ENCODE measurements at regions not wholly inside any gene's neighbourhood (a gene's known extent, or its start where the extent isn't known, plus 50 kb on each side); places are given as distances from the start of the nearest gene placed in this dataset.

- no TSS peak for BruUV-seq (replicated peaks)
- POLR2A ChIA-PET, result no interaction called here
- Histone ChIP-seq H3K27me3 (ENCODE audit: insufficient read depth, low read length) (no peaks in the 10 kb centered on the region), H3K4me3 (replicated peaks in 1 of 2; ENCODE audit: low read depth in 1 of 2, low read length in 2 of 2) (no peak overlapping the region), H3K9me2 (ENCODE audit: insufficient read depth) (no peaks in the 10 kb centered on the region), H3K9me3 (ENCODE audit: control insufficient read depth in 1 of 2, insufficient read depth in 1 of 2, low read depth in 1 of 2, low read length in 2 of 2) (no peaks in the 10 kb centered on the region), H3K4me1 (ENCODE audit: control insufficient read depth in 1 of 2, insufficient read depth in 2 of 2, low read length in 2 of 2) (no peaks in the 10 kb centered on the region), H3K27ac (ENCODE audit: low read depth, low read length) (no peak overlapping the region), H3K79me2 (ENCODE audit: insufficient read depth, low read length) (no peaks in the 10 kb centered on the region), H3K9ac (ENCODE audit: low read length) (no peak overlapping the region), H3K4me2 (ENCODE audit: low read length) (no peak overlapping the region), H2AFZ (ENCODE audit: low read depth, low read length, poor library complexity, severe bottlenecking) (no peak overlapping the region), H3K36me3 (ENCODE audit: control insufficient read depth in 1 of 2, insufficient read depth in 2 of 2, low read length in 2 of 2) (no peaks in the 10 kb centered on the region), H4K20me1 (ENCODE audit: insufficient read depth) (no peaks in the 10 kb centered on the region)
- RAD21 ChIA-PET (ENCODE audit: low non-redundant PET in 1 of 2, low total read pairs in 2 of 2, uncharacterized antibody in 2 of 2, unreplicated experiment in 2 of 2), result no interaction called here
- ATAC-seq, result no peak
- no peak for DNase-seq (ENCODE audit: low read depth, low spot score)
- CTCF ChIA-PET, result no interaction called here
- intact Hi-C loops (cut with micrococcal nuclease), result no loop called here
- TF ChIP-seq CEBPB (IDR thresholded peaks at IDR 0.05; ENCODE audit: low read depth) (no peak), CTCF (IDR thresholded peaks at IDR 0.05 in 2 of 3, conservative IDR thresholded peaks at IDR 0.05 in 1 of 3; ENCODE audit: borderline replicate concordance in 1 of 3, insufficient read depth in 1 of 3, low read depth in 2 of 3, low read length in 2 of 3) (no peak), TCF7L2 (IDR thresholded peaks at IDR 0.05; ENCODE audit: borderline replicate concordance, extremely low read depth, insufficient read depth, insufficient read length) (no peak), POLR2A (IDR thresholded peaks at IDR 0.05; ENCODE audit: borderline replicate concordance, extremely low read depth, insufficient read depth, insufficient read length) (no peak), MAX (IDR thresholded peaks at IDR 0.05) (no peak), EGR1 (IDR thresholded peaks at IDR 0.05; ENCODE audit: low read depth) (no peak), SP1 (IDR thresholded peaks at IDR 0.05; ENCODE audit: low read depth) (no peak), POLR2AphosphoS5 (IDR thresholded peaks at IDR 0.05; ENCODE audit: low read depth, low read length) (no peak), RAD21 (IDR thresholded peaks at IDR 0.05; ENCODE audit: low read depth) (no peak)
These were observed 66.9 kb upstream of the PDE1C start for GRCh38 chr7:32137059-32137458.

GRCh38 chr7:32131091-32131490 lies 60.9 kb upstream of the PDE1C start:
- CTCF ChIA-PET, result no interaction called here
- H3K4me1 ChIP-seq (ENCODE audit: control insufficient read depth in 1 of 2, insufficient read depth in 2 of 2, low read length in 2 of 2), result no peaks in the 10 kb centered on the region
- RAD21 ChIA-PET (ENCODE audit: low non-redundant PET in 1 of 2, low total read pairs in 2 of 2, uncharacterized antibody in 2 of 2, unreplicated experiment in 2 of 2), result no interaction called here
- no TSS peak for BruUV-seq (replicated peaks)
- no peaks in the 10 kb centered on the region for H3K36me3 ChIP-seq (ENCODE audit: control insufficient read depth in 1 of 2, insufficient read depth in 2 of 2, low read length in 2 of 2)
- H3K27me3 ChIP-seq (ENCODE audit: insufficient read depth, low read length), result no peaks in the 10 kb centered on the region
- DNase-seq (ENCODE audit: low read depth, low spot score), result no peak
- no peak for ATAC-seq
- H3K9ac ChIP-seq (ENCODE audit: low read length), result no peak overlapping the region
- H3K9me2 ChIP-seq (ENCODE audit: insufficient read depth), result no peaks in the 10 kb centered on the region
- POLR2A ChIA-PET, result no interaction called here
- no peak overlapping the region for H3K4me3 ChIP-seq (replicated peaks in 1 of 2; ENCODE audit: low read depth in 1 of 2, low read length in 2 of 2)
- H2AFZ ChIP-seq (ENCODE audit: low read depth, low read length, poor library complexity, severe bottlenecking), result no peak overlapping the region
- no peak for TF ChIP-seq POLR2AphosphoS5 (IDR thresholded peaks at IDR 0.05; ENCODE audit: low read depth, low read length)
- TF ChIP-seq SRF (IDR thresholded peaks at IDR 0.05; ENCODE audit: low read depth), result no peak
- TF ChIP-seq ZNF274 (IDR thresholded peaks at IDR 0.05; ENCODE audit: low read depth, low read length), result no peak
- no peak overlapping the region for H3K4me2 ChIP-seq (ENCODE audit: low read length)
- no peaks in the 10 kb centered on the region for H3K9me3 ChIP-seq (ENCODE audit: control insufficient read depth in 1 of 2, insufficient read depth in 1 of 2, low read depth in 1 of 2, low read length in 2 of 2)
- H3K79me2 ChIP-seq (ENCODE audit: insufficient read depth, low read length), result no peaks in the 10 kb centered on the region
- intact Hi-C loops (cut with micrococcal nuclease), result no loop called here
- H4K20me1 ChIP-seq (ENCODE audit: insufficient read depth), result no peaks in the 10 kb centered on the region
- H3K27ac ChIP-seq (ENCODE audit: low read depth, low read length), result no peak overlapping the region

All from HCT116 (cell line).